ENCODE measurements at regions not wholly inside any gene's neighbourhood (a gene's known extent, or its start where the extent isn't known, plus 50 kb on each side); places are given as distances from the start of the nearest gene placed in this dataset.

DNA sequence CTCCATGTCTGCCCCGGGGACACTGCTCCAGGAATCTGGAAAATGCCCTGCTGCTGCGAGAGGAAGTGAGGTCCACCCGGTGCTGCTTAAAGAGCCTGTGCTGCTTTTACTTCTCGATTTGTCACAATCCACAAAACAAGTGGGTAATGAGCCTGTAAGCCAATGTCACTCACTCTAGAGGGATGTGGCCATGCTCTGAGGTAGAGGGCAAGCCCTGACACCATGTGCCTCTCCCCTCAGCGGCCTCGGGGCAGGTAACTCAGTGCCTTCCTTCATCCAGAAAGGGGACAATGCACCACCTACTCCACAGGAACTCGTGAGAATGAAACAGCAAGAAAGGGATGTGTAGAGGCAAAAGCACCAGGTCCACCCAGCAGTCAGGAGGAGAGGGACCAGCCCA is 106.2 kb downstream of the TUBA3C start:
- TF ChIP-seq SP1 (IDR thresholded peaks at IDR 0.05) (no peak), LEF1 (IDR thresholded peaks at IDR 0.05; ENCODE audit: borderline replicate concordance) (no peak), FOXK2 (IDR thresholded peaks at IDR 0.05) (no peak)

All from HEK293T (cell line).